Fibroblast of villous mesenchyme (primary cell): ENCODE measurements at regions not wholly inside any gene's neighbourhood (a gene's known extent, or its start where the extent isn't known, plus 50 kb on each side); places are given as distances from the start of the nearest gene placed in this dataset.

Experiments
- DNase-seq: peaks from one replicate; pipeline ENCODE4 v3.0.0-alpha.2; 2010; ENCODE audit warnings: low read depth
- H3K4me3 ChIP-seq: 2 replicates; pipeline ENCODE4 v1.5.1; 2011; ENCODE audit warnings: low read depth, mild to moderate bottlenecking, low read length
- TF ChIP-seq, protein P1 (sequence below): IDR thresholded peaks from 2 replicates; pipeline ENCODE4 v1.5.1; 2012; ENCODE audit warnings: low read depth, mild to moderate bottlenecking, low read length; ENCODE audit not compliant: insufficient read depth

DNA sequence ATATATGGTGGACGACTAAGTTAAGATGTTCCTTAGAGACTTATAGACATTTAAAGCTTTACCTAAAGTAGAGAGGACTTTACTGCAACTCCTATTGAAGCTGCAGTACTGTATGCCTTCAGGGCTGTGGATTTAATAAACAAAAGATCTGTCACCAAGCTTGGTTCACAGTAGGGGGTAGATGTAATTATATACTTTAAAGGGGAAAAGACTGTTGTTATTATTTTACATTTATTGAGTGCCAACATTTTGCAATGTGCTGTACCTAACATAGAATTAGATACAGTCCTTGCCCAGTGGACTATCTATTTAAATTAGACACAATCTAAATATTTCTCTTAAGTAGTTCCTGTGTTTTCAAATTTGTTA, 67.2 kb downstream of the SLIT2 start:
- TF ChIP-seq, protein P1, sequence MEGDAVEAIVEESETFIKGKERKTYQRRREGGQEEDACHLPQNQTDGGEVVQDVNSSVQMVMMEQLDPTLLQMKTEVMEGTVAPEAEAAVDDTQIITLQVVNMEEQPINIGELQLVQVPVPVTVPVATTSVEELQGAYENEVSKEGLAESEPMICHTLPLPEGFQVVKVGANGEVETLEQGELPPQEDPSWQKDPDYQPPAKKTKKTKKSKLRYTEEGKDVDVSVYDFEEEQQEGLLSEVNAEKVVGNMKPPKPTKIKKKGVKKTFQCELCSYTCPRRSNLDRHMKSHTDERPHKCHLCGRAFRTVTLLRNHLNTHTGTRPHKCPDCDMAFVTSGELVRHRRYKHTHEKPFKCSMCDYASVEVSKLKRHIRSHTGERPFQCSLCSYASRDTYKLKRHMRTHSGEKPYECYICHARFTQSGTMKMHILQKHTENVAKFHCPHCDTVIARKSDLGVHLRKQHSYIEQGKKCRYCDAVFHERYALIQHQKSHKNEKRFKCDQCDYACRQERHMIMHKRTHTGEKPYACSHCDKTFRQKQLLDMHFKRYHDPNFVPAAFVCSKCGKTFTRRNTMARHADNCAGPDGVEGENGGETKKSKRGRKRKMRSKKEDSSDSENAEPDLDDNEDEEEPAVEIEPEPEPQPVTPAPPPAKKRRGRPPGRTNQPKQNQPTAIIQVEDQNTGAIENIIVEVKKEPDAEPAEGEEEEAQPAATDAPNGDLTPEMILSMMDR = no peak
- DNase-seq = no peak
- no peak overlapping the region for H3K4me3 ChIP-seq

DNA sequence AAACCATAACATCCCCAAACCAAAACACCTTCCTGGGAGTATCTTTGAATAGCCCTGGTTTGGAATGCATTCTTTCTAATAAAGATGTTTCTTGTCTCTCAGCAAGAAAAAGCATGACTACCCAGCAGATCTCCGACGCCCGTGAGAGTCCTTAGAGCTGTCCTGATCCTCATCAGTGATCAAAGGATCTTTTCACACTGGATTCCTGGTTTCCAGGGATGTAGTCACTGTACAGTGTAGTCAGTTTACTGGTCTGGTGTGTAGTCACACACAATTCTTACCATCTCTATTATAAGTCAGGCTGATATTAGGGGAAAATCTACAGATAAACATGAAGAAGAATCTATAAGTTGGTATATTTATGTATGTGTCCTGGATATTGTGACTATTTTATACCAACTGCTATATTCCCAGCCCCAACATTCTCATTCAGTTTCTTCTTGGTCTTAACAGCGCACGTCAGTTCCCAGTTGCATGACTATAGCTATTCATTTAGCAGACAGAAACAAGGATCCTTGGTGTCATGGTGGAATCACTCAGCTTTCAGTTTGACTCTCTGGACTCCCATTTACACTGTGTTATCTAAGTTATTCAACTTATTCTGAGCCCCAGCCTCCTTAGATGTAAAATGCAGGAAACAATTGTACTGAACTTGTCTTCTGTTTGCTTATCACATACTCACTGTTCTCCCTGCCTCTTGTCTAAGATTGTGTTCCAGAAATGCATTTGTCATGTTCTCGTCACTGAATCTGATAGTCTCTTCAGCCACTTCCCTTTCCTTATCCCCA, 68.3 kb downstream of the SLIT2 start:
- TF ChIP-seq, protein P1 = no peak
- H3K4me3 ChIP-seq = no peak overlapping the region
- DNase-seq = no peak

DNA sequence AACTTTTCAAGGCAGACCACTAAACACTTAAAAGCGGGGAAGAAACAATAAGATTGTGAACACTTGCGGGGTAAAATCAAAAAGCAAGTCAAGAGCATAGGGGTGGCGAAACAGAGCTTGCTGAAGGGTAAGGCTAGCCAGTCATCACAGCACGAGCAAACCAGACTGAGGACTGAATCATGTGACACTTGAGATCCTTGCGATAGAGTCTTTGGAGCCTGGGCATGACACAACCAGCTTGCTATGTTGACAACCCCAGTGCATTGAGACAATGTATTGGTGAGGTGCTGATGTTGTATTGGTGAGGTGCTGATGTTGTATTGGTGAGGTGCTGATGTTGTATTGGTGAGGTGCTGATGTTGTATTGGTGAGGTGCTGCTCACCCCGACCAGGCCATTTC, 72.3 kb downstream of the SLIT2 start:
- DNase-seq = no peak
- no peak overlapping the region for H3K4me3 ChIP-seq
- TF ChIP-seq, protein P1 = no peak

DNA sequence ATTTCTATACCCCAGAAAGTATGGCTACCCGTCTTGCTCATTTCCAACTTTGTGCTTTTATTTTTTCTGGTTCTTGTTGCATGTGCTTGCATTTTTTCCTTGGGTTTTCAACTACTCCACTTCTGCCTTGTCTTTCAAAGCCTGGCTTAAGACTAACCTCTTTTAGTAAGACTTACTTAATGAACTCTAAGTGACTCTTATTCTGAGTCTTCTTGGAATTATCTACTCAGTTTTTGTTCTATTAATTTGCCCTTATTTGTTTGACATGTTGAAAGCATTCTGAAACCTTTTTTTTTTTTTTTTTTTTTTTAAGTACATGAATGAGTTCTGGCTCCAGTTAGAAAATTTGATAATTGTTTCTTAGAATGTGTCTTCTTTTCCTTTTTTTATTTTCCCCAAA, 74.8 kb downstream of the SLIT2 start:
- TF ChIP-seq, protein P1 = no peak

DNA sequence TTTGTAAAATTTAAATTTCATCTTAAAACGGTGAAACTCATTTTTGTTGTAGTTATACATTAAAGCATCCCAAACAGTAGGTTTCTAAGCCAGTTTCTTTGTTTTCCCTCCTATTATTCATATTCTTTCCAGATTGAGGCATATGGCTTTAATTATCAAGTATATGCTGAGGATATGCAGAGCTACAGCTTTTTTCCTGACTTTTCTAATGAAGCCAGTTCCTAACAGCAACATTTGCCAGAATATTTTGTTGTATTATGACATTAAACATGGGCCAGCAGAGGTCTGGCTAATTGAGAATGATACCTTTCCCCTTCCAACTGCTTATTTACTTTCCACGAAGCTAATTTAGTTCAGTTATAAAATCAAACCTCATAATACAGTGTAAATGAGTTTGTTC, 75.3 kb downstream of the SLIT2 start:
- TF ChIP-seq, protein P1 = no peak
- no peak overlapping the region for H3K4me3 ChIP-seq
- DNase-seq = peak; percentile 17

More for the DNA sequence above, 74.8 kb downstream of the SLIT2 start:
- no peak overlapping the region for H3K4me3 ChIP-seq
- no peak for DNase-seq

DNA sequence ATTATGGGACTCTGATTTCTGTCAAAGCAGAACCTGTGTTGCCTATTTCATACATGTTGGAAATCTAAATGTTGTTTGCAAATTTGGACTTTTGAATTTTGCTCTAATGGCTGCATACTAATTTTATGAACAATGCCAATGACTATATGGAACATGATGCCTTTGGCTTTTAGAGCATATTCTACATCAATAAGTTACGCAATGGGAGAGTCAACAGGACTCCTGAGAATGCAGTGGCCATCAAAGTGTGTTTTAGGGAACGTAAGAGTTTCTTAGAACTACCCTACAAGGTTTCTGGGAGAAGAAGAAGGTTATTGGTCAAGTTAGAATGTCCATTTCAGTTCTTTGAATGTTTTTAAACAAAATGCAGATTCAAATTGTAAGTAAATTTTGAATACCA, 76.1 kb downstream of the SLIT2 start:
- no peak for DNase-seq
- TF ChIP-seq, protein P1 = no peak
- no peak overlapping the region for H3K4me3 ChIP-seq

DNA sequence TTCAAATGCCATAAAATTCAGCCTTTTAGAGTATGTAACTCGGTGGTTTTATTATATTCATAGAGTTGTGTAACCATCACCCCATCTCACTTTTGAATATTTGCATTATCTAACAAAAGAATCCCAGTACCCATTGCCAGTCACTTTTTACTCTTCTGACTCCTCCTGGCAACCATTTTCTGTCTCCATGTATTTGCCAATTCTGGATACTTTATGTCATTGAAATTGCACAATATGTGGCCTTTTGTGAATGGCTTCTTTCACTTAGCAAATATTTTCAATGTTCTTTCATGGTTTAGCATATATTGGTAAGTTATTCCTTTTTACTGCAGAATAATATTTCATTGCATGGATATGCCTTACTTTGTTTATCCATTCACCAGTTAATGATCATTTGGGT, 79.9 kb downstream of the SLIT2 start:
- no peak for DNase-seq
- TF ChIP-seq, protein P1 = no peak
- no peak overlapping the region for H3K4me3 ChIP-seq
